Heart left ventricle (tissue), 16 donors: ENCODE measurements at regions not wholly inside any gene's neighbourhood (a gene's known extent, or its start where the extent isn't known, plus 50 kb on each side); places are given as distances from the start of the nearest gene placed in this dataset.

Source experiments
- ATAC-seq, 4 donors: fragments of 200-7000 bp; cut with Tn5 transposase; one replicate each; pipeline ENCODE4 v1.9.1; 2020 to 2022; ENCODE audit warnings: moderate library complexity in 4 of 4, mild to moderate bottlenecking in 3 of 4, moderate number of reproducible peaks in 1 of 4
- DNase-seq, 5 donors: peaks; one replicate each; pipeline ENCODE4 v3.0.0-alpha.2; 2020
- H3K27ac ChIP-seq, 12 donors: fragments of 200-600 bp; sonication (generic) in 4 of 12; one replicate each; pipeline versions ENCODE4 v1.5.0 to v1.8.0; 2016 to 2022; ENCODE audit warnings: mild to moderate bottlenecking in 2 of 12
- H3K27me3 ChIP-seq, 9 donors: fragments of 200-600 bp; sonication (generic) in 2 of 9; one replicate each; pipeline versions ENCODE4 v1.5.1 to v1.8.0; 2016 to 2022; ENCODE audit warnings: mild to moderate bottlenecking in 3 of 9
- H3K36me3 ChIP-seq, 9 donors: fragments of 200-600 bp; sonication (generic) in 2 of 9; one replicate each; pipeline versions ENCODE4 v1.5.0 to v1.8.0; 2018 to 2022; ENCODE audit warnings: mild to moderate bottlenecking in 2 of 9
- H3K4me1 ChIP-seq, 12 donors: fragments of 200-600 bp; sonication (generic) in 4 of 12; one replicate each; pipeline versions ENCODE4 v1.5.0 to v1.8.0; 2016 to 2022; ENCODE audit warnings: mild to moderate bottlenecking in 3 of 12
- H3K4me3 ChIP-seq, 12 donors: fragments of 200-600 bp; sonication (generic) in 4 of 12; one replicate each; pipeline versions ENCODE4 v1.5.0 to v1.8.0; 2017 to 2022; ENCODE audit warnings: mild to moderate bottlenecking in 9 of 12, moderate library complexity in 4 of 12
- H3K9me3 ChIP-seq, 12 donors: fragments of 200-600 bp; sonication (generic) in 4 of 12; one replicate each; pipeline versions ENCODE4 v1.5.0 to v1.8.0; 2016 to 2022; ENCODE audit warnings: mild to moderate bottlenecking in 1 of 12
- POLR2A ChIP-seq, 2 donors: fragments of 450-650 bp; IDR thresholded peaks; one replicate each; pipeline ENCODE4 v1.6.1; 2017; ENCODE audit warnings: antibody characterized with exemption in 2 of 2, mild to moderate bottlenecking in 2 of 2, moderate library complexity in 2 of 2
- WGBS, 4 donors: extraction: QIAGEN DNeasy Blood & Tissue Kit in 2 of 4; methylation state at CpG; one replicate each; pipeline versions ENCODE4 v1.1.5 to v1.1.7; 2013 to 2018; 5-methylcytosine and 5-hydroxymethylcytosine counted together
- intact Hi-C, 10 donors: fragments of 100-400 bp; cut with DNase I; formaldehyde crosslinking; loops; one replicate each; pipeline versions ENCODE4 v1.11.1 to v1.14.2; 2022
- TF ChIP-seq, protein P1 (sequence below), 12 donors: fragments of 200-600 bp; sonication (generic) in 4 of 12; IDR thresholded peaks; one replicate each; pipeline versions ENCODE4 v1.5.0 to v1.8.0; 2018 to 2022; ENCODE audit warnings: antibody characterized with exemption in 12 of 12, mild to moderate bottlenecking in 5 of 12
- donor health status: ischemic (EF 13 %, LVEDD 7.1; RV severe dilation, severe dysfunction).
- donor health status: healthy with polysubstance abuse.
- donor health status: DM: no; HTN: yes; CAD: no.
- donor health status: DM: no; HTN: no; CAD: no.
- donor health status: ischemic (EF 25% LVEDD 6.9; RV normal size, moderate dysfunction).
- donor health status: ischemic (EF 25% LVEDD 5.7; RV mildly dilated, moderate dysfunction).
- donor health status: healthy.
- donor health status: DM: yes; HTN: yes; CAD: no.
- donor health status: ischemic (EF 35%, LVEDD 5.7; RV mildly dilated, moderate dysfunction).
- donor health status: nonischemic (EF 11% LVEDD 7.7; RV severe dilation, severe dysfunction).
- donor health status: DM: yes; HTN: yes; CAD: no.
- donor health status: PGD.
- donor health status: ischemic (EF 29% LVEDD 5.4; RV normal size, mild dysfunction).
- donor health status: nonischemic (EF 23%, LVEDD 6.1; RV moderate dilation, normal function).

DNA sequence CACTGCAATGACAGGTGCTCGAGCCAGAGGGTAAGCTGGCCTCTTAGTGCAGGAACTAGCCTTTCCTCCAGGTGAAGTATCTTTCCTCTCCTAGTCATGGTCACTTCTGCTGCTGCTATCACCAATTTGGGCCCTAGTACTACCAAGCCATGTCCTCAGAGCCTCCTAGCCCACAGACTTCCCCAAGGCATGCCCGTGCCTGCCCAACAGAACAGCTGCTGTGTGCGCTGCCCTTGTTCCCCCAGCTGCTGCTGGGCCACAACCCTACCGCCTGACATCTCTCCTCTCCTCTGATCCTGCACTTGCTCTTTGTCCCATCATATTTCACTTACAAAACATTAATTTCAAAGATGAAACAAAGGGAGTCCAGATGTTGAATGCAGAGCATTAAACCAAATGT, 168.5 kb upstream of the FREM2 start:
- Histone ChIP-seq H3K4me1 (no peaks in the 10 kb centered on the region), H3K27me3 (peaks cover 0 to 7% (median 0%) of the 10 kb centered on the region in 9 donors), H3K9me3 (no peaks in the 10 kb centered on the region), H3K36me3 (no peaks in the 10 kb centered on the region), H3K27ac (no peak overlapping the region), H3K4me3 (no peak overlapping the region)
- DNase-seq (no peak), ATAC-seq (no peak)
- TF ChIP-seq, protein P1, sequence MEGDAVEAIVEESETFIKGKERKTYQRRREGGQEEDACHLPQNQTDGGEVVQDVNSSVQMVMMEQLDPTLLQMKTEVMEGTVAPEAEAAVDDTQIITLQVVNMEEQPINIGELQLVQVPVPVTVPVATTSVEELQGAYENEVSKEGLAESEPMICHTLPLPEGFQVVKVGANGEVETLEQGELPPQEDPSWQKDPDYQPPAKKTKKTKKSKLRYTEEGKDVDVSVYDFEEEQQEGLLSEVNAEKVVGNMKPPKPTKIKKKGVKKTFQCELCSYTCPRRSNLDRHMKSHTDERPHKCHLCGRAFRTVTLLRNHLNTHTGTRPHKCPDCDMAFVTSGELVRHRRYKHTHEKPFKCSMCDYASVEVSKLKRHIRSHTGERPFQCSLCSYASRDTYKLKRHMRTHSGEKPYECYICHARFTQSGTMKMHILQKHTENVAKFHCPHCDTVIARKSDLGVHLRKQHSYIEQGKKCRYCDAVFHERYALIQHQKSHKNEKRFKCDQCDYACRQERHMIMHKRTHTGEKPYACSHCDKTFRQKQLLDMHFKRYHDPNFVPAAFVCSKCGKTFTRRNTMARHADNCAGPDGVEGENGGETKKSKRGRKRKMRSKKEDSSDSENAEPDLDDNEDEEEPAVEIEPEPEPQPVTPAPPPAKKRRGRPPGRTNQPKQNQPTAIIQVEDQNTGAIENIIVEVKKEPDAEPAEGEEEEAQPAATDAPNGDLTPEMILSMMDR (IDR thresholded peaks at IDR 0.05) = no peak
- TF ChIP-seq POLR2A (IDR thresholded peaks at IDR 0.05) = no peak
- WGBS, 4 donors = 72 to 89% (median 88%) methylated on average over 4 of the region's 4 CpGs
- intact Hi-C loops = no loop called here

DNA sequence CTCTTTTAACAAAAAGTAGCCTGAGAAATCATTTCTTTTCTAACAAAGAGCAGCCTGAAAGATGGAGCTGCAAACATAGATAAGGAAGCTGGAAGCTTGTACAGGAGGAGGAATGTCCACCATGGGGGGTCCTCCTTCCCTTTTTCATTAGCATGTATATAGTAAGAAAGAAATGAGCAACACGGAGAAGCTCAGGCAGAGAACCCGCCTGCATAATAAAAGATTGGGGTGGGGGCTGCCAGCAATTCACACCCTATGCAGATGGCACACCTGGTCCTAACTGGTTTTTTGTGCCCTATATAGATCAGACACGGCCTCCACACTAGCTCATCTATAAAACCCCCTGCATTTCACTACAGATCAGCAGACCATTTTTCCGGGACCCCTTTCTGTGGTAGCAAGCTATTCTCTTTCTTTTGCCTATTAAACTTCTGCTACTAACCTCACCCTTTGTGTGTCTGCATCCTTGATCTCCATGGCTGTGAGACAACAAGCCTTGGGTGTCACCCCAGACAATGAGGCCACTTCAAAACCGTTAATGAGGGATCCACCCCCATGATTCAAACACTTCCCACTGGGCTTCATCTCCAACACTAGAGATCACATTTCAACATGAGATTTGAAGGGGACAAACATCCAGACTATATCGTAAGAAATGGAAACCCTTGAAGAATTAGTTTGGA, 167.5 kb upstream of the FREM2 start:
- H3K27ac ChIP-seq = no peak overlapping the region
- H3K27me3 ChIP-seq = peaks cover 0 to 7% (median 0%) of the 10 kb centered on the region in 9 donors
- no peaks in the 10 kb centered on the region for H3K9me3 ChIP-seq
- DNase-seq (no peak), ATAC-seq (no peak)
- 74 to 84% (median 77%) methylated on average over 6 of the region's 6 CpGs for WGBS, 4 donors
- no peaks in the 10 kb centered on the region for H3K4me1 ChIP-seq
- TF ChIP-seq, protein P1 (IDR thresholded peaks at IDR 0.05) = no peak
- no peak for TF ChIP-seq POLR2A (IDR thresholded peaks at IDR 0.05)
- H3K36me3 ChIP-seq = no peaks in the 10 kb centered on the region
- intact Hi-C loops = no loop called here
- no peak overlapping the region for H3K4me3 ChIP-seq

GRCh38 chr13:38520041-38520440, 166.8 kb upstream of the FREM2 start:
- no peaks in the 10 kb centered on the region for H3K36me3 ChIP-seq
- 71 to 83% (median 77%) methylated on average over 5 of the region's 5 CpGs for WGBS, 4 donors
- no peak overlapping the region for H3K4me3 ChIP-seq

DNA sequence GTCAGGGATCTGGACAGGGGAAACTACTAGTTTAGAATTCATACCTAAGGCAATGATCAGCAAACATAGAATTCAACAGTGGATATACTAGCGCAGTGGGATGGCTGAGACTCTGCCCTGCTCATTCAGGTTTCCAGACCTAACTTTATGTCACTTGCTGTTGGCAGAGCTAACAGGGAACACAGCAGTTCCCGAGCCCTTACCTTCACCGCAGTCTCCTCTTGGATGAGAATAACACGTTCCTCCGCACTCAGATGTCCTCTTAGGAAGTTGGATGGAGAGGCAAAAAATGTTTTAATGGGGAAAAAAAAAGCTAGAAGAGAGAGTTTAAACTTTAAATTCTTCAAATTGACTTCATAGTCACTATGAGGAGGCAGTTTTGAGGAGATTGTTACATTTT, 159.7 kb upstream of the FREM2 start:
- Histone ChIP-seq H3K27ac (no peak overlapping the region), H3K27me3 (peaks cover 0 to 5% (median 0%) of the 10 kb centered on the region in 9 donors), H3K9me3 (no peaks in the 10 kb centered on the region), H3K4me1 (no peaks in the 10 kb centered on the region), H3K36me3 (no peaks in the 10 kb centered on the region), H3K4me3 (no peak overlapping the region)
- TF ChIP-seq, protein P1 (IDR thresholded peaks at IDR 0.05) = no peak
- TF ChIP-seq POLR2A (IDR thresholded peaks at IDR 0.05) = no peak
- ATAC-seq = no peak
- intact Hi-C loops = loop anchor here in 1 of 10 donors (10.0 kb wide), 1 partner anchor 882 kb away; no protein-coding TSS in a partner anchor
- 48 to 74% (median 73%) methylated on average over 5 of the region's 5 CpGs for WGBS, 4 donors
- DNase-seq = no peak

More at GRCh38 chr13:38520041-38520440, 166.8 kb upstream of the FREM2 start:
- ATAC-seq = no peak
- Histone ChIP-seq H3K4me1 (no peaks in the 10 kb centered on the region), H3K27ac (no peak overlapping the region), H3K9me3 (no peaks in the 10 kb centered on the region), H3K27me3 (peaks cover 0 to 7% (median 0%) of the 10 kb centered on the region in 9 donors)
- intact Hi-C loops = loop anchor here in 1 of 10 donors (10.0 kb wide), 1 partner anchor 875 kb away; no protein-coding TSS in a partner anchor
- no peak for DNase-seq
- no peak for TF ChIP-seq POLR2A (IDR thresholded peaks at IDR 0.05)
- TF ChIP-seq, protein P1 (IDR thresholded peaks at IDR 0.05) = no peak
